Natural killer cell (primary cell): ENCODE measurements at regions not wholly inside any gene's neighbourhood (a gene's known extent, or its start where the extent isn't known, plus 50 kb on each side); places are given as distances from the start of the nearest gene placed in this dataset.

Experiments used
- ATAC-seq, 3 donors: fragments of 150-1000 bp in 2 of 3; fragments of 200-7000 bp in 1 of 3; cut with Tn5 transposase; 1 replicate in 1 of 3; 2 replicates in 2 of 3; pipeline ENCODE4 v1.10.0; 2021; ENCODE audit warnings: mild to moderate bottlenecking in 2 of 3, moderate library complexity in 2 of 3
- DNase-seq, 2 donors: peaks; one replicate each; pipeline versions ENCODE4 v3.0.0 to v3.0.0-alpha.2; 2013 to 2021; ENCODE audit warnings: mixed read lengths in 1 of 2
- H3K27ac ChIP-seq: one replicate; pipeline ENCODE4 v1.5.1; 2013; ENCODE audit warnings: mild to moderate bottlenecking, low read length
- H3K27me3 ChIP-seq: one replicate; pipeline ENCODE4 v1.6.1; 2013; ENCODE audit warnings: low read length; ENCODE audit not compliant: control insufficient read depth, insufficient read depth
- H3K36me3 ChIP-seq: one replicate; pipeline ENCODE4 v1.6.1; 2013; ENCODE audit warnings: low read length; ENCODE audit not compliant: control insufficient read depth, insufficient read depth
- H3K4me1 ChIP-seq: one replicate; pipeline ENCODE4 v1.6.1; 2013; ENCODE audit warnings: low read length; ENCODE audit not compliant: control insufficient read depth, insufficient read depth
- H3K4me3 ChIP-seq: one replicate; pipeline ENCODE4 v1.5.1; 2013; ENCODE audit warnings: low read length
- H3K9me3 ChIP-seq: one replicate; pipeline ENCODE4 v1.6.1; 2013; ENCODE audit warnings: low read length; ENCODE audit not compliant: control insufficient read depth, insufficient read depth
- H3K27ac Mint-ChIP-seq, 2 donors: one replicate each; pipeline ENCODE4 v1.8.0; 2022; ENCODE audit warnings: mild to moderate bottlenecking in 2 of 2, mixed read lengths in 2 of 2, moderate library complexity in 1 of 2
- H3K27me3 Mint-ChIP-seq, 2 donors: one replicate each; pipeline ENCODE4 v1.8.0; 2022; ENCODE audit warnings: low read depth in 2 of 2, mixed read lengths in 2 of 2
- H3K36me3 Mint-ChIP-seq: one replicate; pipeline ENCODE4 v1.8.0; 2022; ENCODE audit warnings: mixed read lengths
- H3K4me1 Mint-ChIP-seq, 2 donors: one replicate each; pipeline ENCODE4 v1.8.0; 2022; ENCODE audit warnings: mixed read lengths in 2 of 2
- H3K4me3 Mint-ChIP-seq: one replicate; pipeline ENCODE4 v1.8.0; 2022; ENCODE audit warnings: mild to moderate bottlenecking, moderate library complexity, mixed read lengths
- H3K9me3 Mint-ChIP-seq, 2 donors: one replicate each; pipeline ENCODE4 v1.8.0; 2022; ENCODE audit warnings: mixed read lengths in 2 of 2
- CTCF ChIP-seq: fragments of 200-600 bp; IDR thresholded peaks from one replicate; pipeline ENCODE4 v1.8.0; 2022; ENCODE audit warnings: antibody characterized with exemption
- whole genome bisulfite sequencing: methylation state at CpG from one replicate; pipeline ENCODE4 v1.1.7; 2013; ENCODE audit warnings: missing lambda C conversion rate; ENCODE audit not compliant: insufficient coverage; 5-methylcytosine and 5-hydroxymethylcytosine counted together
- intact Hi-C: fragments of 100-400 bp; cut with micrococcal nuclease; formaldehyde crosslinking; loops from one replicate; pipeline ENCODE4 v1.14.2; 2022

GRCh38 chr1:87400813-87401212, 72.1 kb downstream of the LMO4 start:
- Histone ChIP-seq H3K4me1 (no peaks in the 10 kb centered on the region), H3K4me3 (no peak overlapping the region), H3K9me3 (no peaks in the 10 kb centered on the region), H3K27me3 (no peaks in the 10 kb centered on the region), H3K36me3 (no peaks in the 10 kb centered on the region), H3K27ac (no peak overlapping the region)
- no peak for ATAC-seq
- 90% methylated on average over 1 of the region's 1 CpG for WGBS
- H3K27me3 Mint-ChIP-seq, result no peaks in the 10 kb centered on the region
- no peaks in the 10 kb centered on the region for H3K9me3 Mint-ChIP-seq
- intact Hi-C loops, result no loop called here
- peaks cover 8% of the 10 kb centered on the region for H3K36me3 Mint-ChIP-seq
- peaks cover 0 to 4% of the 10 kb centered on the region in 2 donors for H3K4me1 Mint-ChIP-seq
- no peak for DNase-seq
- TF ChIP-seq CTCF, result no peak
- no peak overlapping the region for H3K27ac Mint-ChIP-seq
- no peak overlapping the region for H3K4me3 Mint-ChIP-seq

- ATAC-seq (no peak), DNase-seq (no peak)
- no peaks in the 10 kb centered on the region for H3K27me3 ChIP-seq
- no peak overlapping the region for H3K27ac Mint-ChIP-seq
- no peaks in the 10 kb centered on the region for H3K9me3 ChIP-seq
- H3K36me3 ChIP-seq, result no peaks in the 10 kb centered on the region
- H3K27ac ChIP-seq, result no peak overlapping the region
- H3K36me3 Mint-ChIP-seq, result peaks cover 8% of the 10 kb centered on the region
- H3K4me3 ChIP-seq, result no peak overlapping the region
- WGBS, result 88% methylated on average over 4 of the region's 6 CpGs
- no peaks in the 10 kb centered on the region for H3K27me3 Mint-ChIP-seq
- no peak for TF ChIP-seq CTCF
- no peaks in the 10 kb centered on the region for H3K4me1 ChIP-seq
- no peak overlapping the region for H3K4me3 Mint-ChIP-seq
- no peaks in the 10 kb centered on the region for H3K9me3 Mint-ChIP-seq
- intact Hi-C loops, result no loop called here
- peaks cover 5 to 10% of the 10 kb centered on the region in 2 donors for H3K4me1 Mint-ChIP-seq
Measured at GRCh38 chr1:87402241-87403002, 73.7 kb downstream of the LMO4 start.

GRCh38 chr1:87403061-87403820, 74.6 kb downstream of the LMO4 start:
- intact Hi-C loops, result no loop called here
- H3K27ac Mint-ChIP-seq, result no peak overlapping the region
- WGBS, result 92% methylated on average over 4 of the region's 7 CpGs

More at GRCh38 chr1:87403061-87403820, 74.6 kb downstream of the LMO4 start:
- Histone ChIP-seq H3K27ac (no peak overlapping the region), H3K27me3 (no peaks in the 10 kb centered on the region), H3K4me1 (no peaks in the 10 kb centered on the region), H3K4me3 (no peak overlapping the region), H3K36me3 (no peaks in the 10 kb centered on the region), H3K9me3 (no peaks in the 10 kb centered on the region)
- Mint-ChIP-seq H3K36me3 (peaks cover 8% of the 10 kb centered on the region), H3K4me1 (peaks cover 5 to 10% of the 10 kb centered on the region in 2 donors), H3K27me3 (no peaks in the 10 kb centered on the region), H3K9me3 (no peaks in the 10 kb centered on the region), H3K4me3 (no peak overlapping the region)
- ATAC-seq (no peak), DNase-seq (no peak)
- TF ChIP-seq CTCF, result no peak
